GM18507 (cell line): ENCODE measurements at regions not wholly inside any gene's neighbourhood (a gene's known extent, or its start where the extent isn't known, plus 50 kb on each side); places are given as distances from the start of the nearest gene placed in this dataset.

Experiments used
- DNase-seq: peaks from one replicate; pipeline ENCODE4 v3.0.0; 2011; ENCODE audit warnings: low read depth; ENCODE audit not compliant: insufficient read length; ENCODE audit errors: extremely low spot score
- FAIRE-seq: peaks from 2 replicates; lab custom pipeline; 2011; peaks lifted over from hg19 to GRCh38; lab: Jason Lieb, UNC

- no peak for DNase-seq
- no peak for FAIRE-seq
Measured at GRCh38 chr1:60390593-60391282, 317.2 kb upstream of the C1orf87 start.

GRCh38 chr1:60388092-60388987 is 314.8 kb upstream of the C1orf87 start:
- DNase-seq (no peak), FAIRE-seq (no peak)

- DNase-seq (no peak), FAIRE-seq (no peak)
Measured at GRCh38 chr1:60387175-60387574, 313.6 kb upstream of the C1orf87 start.

GRCh38 chr1:60386249-60386648 is 312.7 kb upstream of the C1orf87 start:
- FAIRE-seq, result no peak

GRCh38 chr1:60376196-60376595 is 302.6 kb upstream of the C1orf87 start:
- DNase-seq (no peak), FAIRE-seq (no peak)

More at GRCh38 chr1:60386249-60386648, 312.7 kb upstream of the C1orf87 start:
- DNase-seq, result no peak

- DNase-seq (no peak), FAIRE-seq (no peak)
Measured at GRCh38 chr1:60374537-60374936, 301.0 kb upstream of the C1orf87 start.

- FAIRE-seq (no peak), DNase-seq (no peak)
Measured at GRCh38 chr1:60367532-60367931, 294.0 kb upstream of the C1orf87 start.

- DNase-seq (no peak), FAIRE-seq (no peak)
Measured at GRCh38 chr1:60359431-60359830, 285.9 kb upstream of the C1orf87 start.

- DNase-seq (no peak), FAIRE-seq (no peak)
Measured at GRCh38 chr1:60350531-60350930, 277.0 kb upstream of the C1orf87 start.

GRCh38 chr1:60348884-60349283 is 275.3 kb upstream of the C1orf87 start:
- DNase-seq (no peak), FAIRE-seq (no peak)

- FAIRE-seq (no peak), DNase-seq (no peak)
Measured at GRCh38 chr1:60345621-60346020, 272.1 kb upstream of the C1orf87 start.

- no peak for DNase-seq
- no peak for FAIRE-seq
Measured at GRCh38 chr1:60345049-60345448, 271.5 kb upstream of the C1orf87 start.

GRCh38 chr1:60343736-60344135 is 270.2 kb upstream of the C1orf87 start:
- no peak for DNase-seq
- no peak for FAIRE-seq

GRCh38 chr1:60342569-60342968 is 269.0 kb upstream of the C1orf87 start:
- DNase-seq (no peak), FAIRE-seq (no peak)

GRCh38 chr1:60341274-60341673 is 267.7 kb upstream of the C1orf87 start:
- DNase-seq, result no peak
- no peak for FAIRE-seq

GRCh38 chr1:60331647-60332046 is 258.1 kb upstream of the C1orf87 start:
- no peak for DNase-seq
- no peak for FAIRE-seq

GRCh38 chr1:60329651-60330050 is 256.1 kb upstream of the C1orf87 start:
- DNase-seq, result no peak
- FAIRE-seq, result no peak

- FAIRE-seq (no peak), DNase-seq (no peak)
Measured at GRCh38 chr1:60311838-60312237, 238.3 kb upstream of the C1orf87 start.

- DNase-seq (no peak), FAIRE-seq (no peak)
Measured at GRCh38 chr1:60299581-60299980, 226.0 kb upstream of the C1orf87 start.

- no peak for DNase-seq
- no peak for FAIRE-seq
Measured at GRCh38 chr1:60298290-60298689, 224.7 kb upstream of the C1orf87 start.

- DNase-seq (no peak), FAIRE-seq (no peak)
Measured at GRCh38 chr1:60296794-60297193, 223.2 kb upstream of the C1orf87 start.
